Glomerular visceral epithelial cell (primary cell): ENCODE measurements at regions not wholly inside any gene's neighbourhood (a gene's known extent, or its start where the extent isn't known, plus 50 kb on each side); places are given as distances from the start of the nearest gene placed in this dataset.
"Not testable (repeated sequence)": the region's sequence is repeated elsewhere in the genome, so short reads cannot be mapped to it uniquely, and the experiment has no call there.

Experiments
- DNase-seq: peaks from one replicate; pipeline ENCODE4 v3.0.0-alpha.2; 2016; ENCODE audit errors: extremely low spot score

GRCh38 chr15:46098006-46098405 lies 463.2 kb downstream of the SQOR start:
- not testable (repeated sequence) for DNase-seq

DNA sequence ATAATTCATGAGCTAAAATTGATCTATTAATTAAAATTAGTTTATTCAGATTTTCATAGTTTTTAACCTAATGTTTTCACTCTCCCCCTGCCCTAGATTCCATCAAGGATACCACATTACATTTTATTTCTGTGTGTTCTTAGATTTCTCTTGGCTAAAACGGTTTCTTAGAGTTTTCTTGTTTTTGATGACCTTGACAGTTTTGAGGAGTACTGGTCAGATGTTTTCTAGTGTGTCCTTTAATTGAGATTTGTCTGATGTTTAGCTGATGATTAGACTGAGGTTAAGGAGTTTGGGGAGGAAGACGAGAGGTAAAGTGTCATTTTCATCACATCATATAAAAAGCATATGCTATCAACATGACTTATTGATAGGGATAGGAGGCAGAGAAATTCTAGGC lies 475.9 kb downstream of the SQOR start:
- DNase-seq = no peak

GRCh38 chr15:46111730-46112129 lies 476.9 kb downstream of the SQOR start:
- DNase-seq = no peak

- no peak for DNase-seq
These were observed 482.2 kb downstream of the SQOR start for GRCh38 chr15:46117071-46117470.

GRCh38 chr15:46120713-46121112 lies 485.9 kb downstream of the SQOR start:
- no peak for DNase-seq

DNA sequence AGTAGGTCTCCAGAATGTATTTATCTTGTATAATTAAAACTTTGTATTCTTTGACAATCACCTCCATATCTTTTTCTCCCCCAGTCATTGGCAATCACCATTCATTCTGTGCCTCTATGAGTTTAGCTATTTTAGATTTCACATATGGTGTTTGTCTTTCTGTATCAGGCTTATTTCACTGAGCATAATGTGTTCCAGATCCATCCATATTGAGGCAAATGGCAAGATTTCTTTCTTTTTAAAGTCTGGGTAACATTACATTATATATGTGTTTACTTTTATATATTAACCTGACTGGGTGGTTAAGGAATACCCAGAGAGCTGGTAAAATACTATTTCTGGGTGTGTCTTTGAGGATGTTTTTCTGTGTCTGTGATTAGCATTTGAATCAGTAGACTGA lies 486.6 kb downstream of the SQOR start:
- no peak for DNase-seq

GRCh38 chr15:46126581-46126980 lies 491.8 kb downstream of the SQOR start:
- DNase-seq = no peak

- DNase-seq = no peak
These were observed 492.6 kb downstream of the SQOR start for GRCh38 chr15:46127361-46127874.

GRCh38 chr15:46129145-46129544 lies 494.3 kb downstream of the SQOR start:
- DNase-seq = no peak

DNA sequence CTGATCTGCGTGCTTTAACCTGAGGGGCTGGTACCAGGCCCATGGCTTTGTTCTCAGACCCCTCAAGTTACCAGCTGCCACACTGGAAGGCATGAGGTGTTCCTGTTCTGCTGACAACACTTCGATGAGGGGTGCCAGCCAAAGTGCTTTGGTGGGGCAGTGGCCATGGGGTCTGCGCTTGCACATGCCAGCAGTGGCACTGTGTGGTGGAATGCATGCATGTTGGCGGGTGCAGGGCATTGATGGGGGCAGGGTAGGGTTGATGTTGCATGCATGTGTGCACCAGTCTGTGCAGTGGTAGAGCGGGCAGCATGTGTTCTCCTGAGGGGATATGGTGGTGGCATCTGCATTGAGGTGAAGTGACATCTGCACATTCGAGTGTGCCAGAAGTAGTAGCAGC lies 497.0 kb downstream of the SQOR start:
- no peak for DNase-seq

GRCh38 chr15:46137443-46137842 lies 502.6 kb downstream of the SQOR start:
- no peak for DNase-seq

DNA sequence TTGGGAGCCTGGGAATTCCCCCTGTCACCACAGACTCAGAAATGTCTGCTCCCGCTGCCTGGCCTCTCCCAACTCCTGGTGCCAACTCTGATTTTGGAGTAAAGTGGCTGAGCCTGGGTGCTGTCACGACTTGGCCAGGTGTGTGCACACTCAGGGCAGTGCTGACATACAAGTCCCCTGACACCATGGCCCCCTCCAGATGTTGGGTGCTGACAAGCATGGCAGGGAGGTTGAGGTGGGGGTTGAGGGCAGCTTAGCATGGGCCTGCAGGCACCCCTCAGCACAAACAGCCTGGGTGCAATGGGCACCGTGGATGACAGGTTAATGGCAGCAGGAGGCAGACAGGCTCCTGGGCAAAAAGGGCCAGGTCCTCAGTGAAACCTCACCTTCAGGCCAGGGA lies 511.2 kb downstream of the SQOR start:
- no peak for DNase-seq

DNA sequence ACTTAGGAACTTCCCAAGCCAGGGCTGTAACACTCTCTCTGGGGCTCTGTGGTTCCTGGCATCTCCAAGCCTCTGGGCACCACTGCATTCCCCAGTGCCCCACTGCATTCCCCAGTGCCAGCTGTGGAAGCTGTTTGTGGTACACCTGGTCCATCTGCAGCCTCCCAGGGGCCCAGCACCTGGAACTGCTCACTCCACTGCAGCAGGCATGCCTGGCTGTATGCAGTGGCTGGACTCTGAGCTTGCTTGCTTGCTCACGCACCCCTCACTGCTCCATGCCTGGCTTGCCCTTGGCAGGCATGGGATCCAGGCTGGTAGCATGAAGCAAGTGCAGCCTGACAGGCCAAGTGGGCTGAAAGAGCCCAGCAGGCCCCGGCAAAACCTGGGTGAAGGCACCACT lies 512.1 kb downstream of the SQOR start:
- no peak for DNase-seq

DNA sequence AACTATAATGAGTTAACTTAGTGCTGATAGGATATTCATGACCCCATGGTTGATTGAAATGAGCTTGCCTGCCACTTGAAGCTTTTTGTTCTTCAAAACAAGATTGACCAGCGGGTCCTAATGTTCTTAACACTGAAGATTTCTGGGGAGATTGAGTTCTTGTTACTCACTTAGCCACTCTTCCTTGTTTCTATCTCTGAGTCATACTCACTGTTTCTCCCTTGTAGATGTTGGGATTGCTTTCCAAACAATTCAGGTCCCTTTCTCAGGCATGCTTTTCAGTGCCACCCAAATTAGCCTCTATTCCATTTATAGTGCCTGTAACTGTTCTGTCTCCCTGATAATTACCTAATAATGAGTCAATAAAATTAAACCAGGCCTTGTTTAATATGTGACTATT lies 517.0 kb downstream of the SQOR start:
- no peak for DNase-seq

DNA sequence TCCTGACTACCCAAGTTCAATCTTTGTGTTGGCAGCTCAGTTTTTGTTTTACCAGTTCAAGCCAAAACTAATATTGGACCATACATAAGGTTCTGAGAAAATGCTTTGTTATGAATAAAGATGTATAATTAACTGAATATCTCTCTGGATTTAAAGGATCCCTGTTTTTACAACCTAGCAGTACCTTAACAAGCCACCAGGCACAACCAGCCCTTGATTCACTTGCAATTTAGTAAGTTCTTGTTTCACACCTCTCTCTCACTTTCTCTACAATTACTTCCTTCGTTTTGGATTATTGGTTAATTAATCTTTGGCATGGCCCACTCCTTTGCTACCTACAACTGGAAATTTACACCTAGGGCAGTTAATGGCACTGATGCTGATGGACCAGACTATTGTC lies 531.9 kb downstream of the SQOR start:
- DNase-seq = no peak

GRCh38 chr15:46170326-46170725 lies 535.5 kb downstream of the SQOR start:
- DNase-seq = no peak

DNA sequence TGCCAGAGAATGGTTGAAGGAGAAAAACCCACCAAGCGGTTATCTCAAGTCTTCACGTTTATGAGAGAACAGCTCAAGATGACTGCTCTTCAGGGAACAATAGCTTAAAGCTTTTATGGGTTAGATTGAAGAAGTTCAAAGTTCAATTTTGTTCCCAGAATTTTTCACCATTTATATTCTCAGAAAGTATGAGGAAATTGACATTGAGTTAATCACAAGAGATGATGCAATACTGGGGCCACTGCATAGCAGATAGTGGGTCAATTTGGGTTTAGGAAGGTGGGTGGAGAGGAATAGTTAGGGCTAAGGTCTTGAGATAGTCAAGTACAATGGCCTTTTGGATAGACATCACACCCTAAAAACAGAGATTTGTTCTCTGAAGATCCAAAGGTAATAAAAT lies 539.3 kb downstream of the SQOR start:
- DNase-seq = no peak

DNA sequence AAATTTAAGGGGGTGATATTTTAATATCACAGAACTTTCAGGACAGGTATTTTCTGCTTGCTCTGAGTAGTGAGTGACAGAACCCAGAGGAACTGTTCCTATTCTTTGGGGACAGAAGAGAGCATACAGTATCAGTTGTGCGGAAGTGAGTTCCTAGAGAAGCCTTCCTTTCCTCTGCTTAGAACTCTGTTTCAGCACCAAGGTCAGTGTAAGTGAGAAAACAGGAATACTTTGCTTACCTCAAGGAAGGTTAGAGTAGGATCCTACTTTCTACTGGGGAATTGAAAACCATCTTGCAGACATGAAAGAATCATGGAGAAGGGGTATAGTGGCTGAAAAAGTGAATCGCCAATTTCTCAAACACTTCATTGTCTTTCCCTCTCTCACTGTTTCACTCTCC lies 542.4 kb downstream of the SQOR start:
- no peak for DNase-seq

DNA sequence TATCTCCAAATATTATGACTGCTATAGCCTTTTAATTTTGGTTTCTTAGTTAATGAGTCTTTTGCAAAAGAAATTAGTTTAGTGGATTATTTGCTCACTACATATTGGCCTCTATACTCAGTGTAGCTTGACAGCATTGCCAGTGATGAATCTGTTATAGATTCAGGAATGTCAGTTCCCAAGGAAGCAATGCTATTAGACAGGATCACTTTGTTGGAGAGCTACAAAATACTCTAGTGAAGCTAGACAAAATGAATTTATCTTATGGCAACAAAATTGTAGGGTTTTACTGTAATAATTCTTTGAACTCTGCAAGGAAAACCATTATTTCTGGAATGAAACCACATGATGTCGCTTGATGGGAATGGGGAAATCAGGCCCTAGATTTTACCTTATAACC lies 543.3 kb downstream of the SQOR start:
- no peak for DNase-seq

DNA sequence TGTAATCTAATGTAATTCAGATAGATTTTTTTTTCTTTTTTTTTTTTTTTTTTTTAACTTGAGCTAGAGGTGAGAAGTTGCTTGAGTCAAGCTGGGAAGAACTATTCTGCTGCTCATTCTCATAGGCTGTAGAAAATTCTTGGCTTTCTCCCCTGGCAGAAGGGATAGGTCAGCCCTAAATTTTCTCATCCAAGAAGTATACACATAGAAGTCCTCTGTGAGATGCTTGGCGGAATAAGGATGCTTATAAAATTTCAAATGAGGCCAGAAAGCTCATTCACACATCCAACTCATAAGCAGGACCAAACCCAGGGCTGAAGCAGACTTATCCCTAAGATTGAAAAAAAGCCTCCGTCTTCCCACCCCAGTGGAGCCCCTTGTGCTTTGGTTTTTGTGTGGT lies 572.5 kb downstream of the SQOR start:
- no peak for DNase-seq

- DNase-seq = no peak
These were observed 578.7 kb downstream of the SQOR start for GRCh38 chr15:46213551-46213950.

DNA sequence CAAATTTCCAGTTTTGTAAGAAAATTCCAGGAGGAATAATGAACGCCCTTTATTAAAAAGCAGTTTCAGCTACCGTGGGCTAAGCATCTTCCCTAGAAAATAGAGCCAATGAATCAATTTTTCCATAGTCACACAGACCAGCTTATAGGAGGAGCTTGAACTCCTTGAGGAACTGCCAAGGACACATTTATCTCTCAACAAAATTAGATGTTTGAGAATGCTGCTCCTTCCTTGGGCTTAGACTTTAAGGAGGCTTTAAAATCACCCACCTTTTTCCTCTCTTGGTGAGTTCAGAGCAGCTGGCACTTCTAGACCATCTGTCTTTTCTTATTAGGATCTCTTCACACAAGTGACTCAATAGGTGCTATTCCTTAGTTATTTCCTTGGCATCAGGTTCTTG lies 588.0 kb downstream of the SQOR start:
- no peak for DNase-seq

GRCh38 chr15:46229263-46229662 lies 594.4 kb downstream of the SQOR start:
- DNase-seq = no peak

GRCh38 chr15:46231786-46232185 lies 597.0 kb downstream of the SQOR start:
- no peak for DNase-seq

GRCh38 chr15:46232471-46232870 lies 597.6 kb downstream of the SQOR start:
- no peak for DNase-seq
